Nephron (organoid): ENCODE measurements at regions not wholly inside any gene's neighbourhood (a gene's known extent, or its start where the extent isn't known, plus 50 kb on each side); places are given as distances from the start of the nearest gene placed in this dataset.

Source experiments
- H3K27ac Mint-ChIP-seq, 3 experiments: 2 replicates each; pipeline ENCODE4 v1.8.0; 2020; ENCODE audit warnings: mixed read lengths in 3 of 3, mild to moderate bottlenecking in 2 of 3, moderate library complexity in 1 of 3
- H3K27me3 Mint-ChIP-seq: 2 replicates; pipeline ENCODE4 v1.8.0; 2021; ENCODE audit warnings: low read depth, mild to moderate bottlenecking, moderate library complexity, mixed read lengths
- H3K36me3 Mint-ChIP-seq: 2 replicates; pipeline ENCODE4 v1.8.0; 2020; ENCODE audit warnings: low read depth, mixed read lengths
- H3K4me1 Mint-ChIP-seq: 2 replicates; pipeline ENCODE4 v1.8.0; 2020; ENCODE audit warnings: mixed read lengths
- H3K4me3 Mint-ChIP-seq, 3 experiments: 2 replicates each; pipeline ENCODE4 v1.8.0; 2020; ENCODE audit warnings: mild to moderate bottlenecking in 3 of 3, mixed read lengths in 3 of 3, moderate library complexity in 2 of 3
- H3K9me3 Mint-ChIP-seq: 2 replicates; pipeline ENCODE4 v1.8.0; 2020; ENCODE audit warnings: mixed read lengths
- CTCF ChIP-seq, 3 experiments: fragments of 200-600 bp; sonication (generic); IDR thresholded peaks; one replicate each; pipeline ENCODE4 v1.5.0; 2021; ENCODE audit warnings: antibody characterized with exemption in 3 of 3; ENCODE audit not compliant: unreplicated experiment in 3 of 3

GRCh38 chr7:18179093-18179492 is 151.4 kb upstream of the PRPS1L1 start:
- Mint-ChIP-seq H3K4me3 (no peak overlapping the region), H3K4me1 (no peaks in the 10 kb centered on the region), H3K27ac (no peak overlapping the region), H3K36me3 (no peaks in the 10 kb centered on the region), H3K27me3 (peaks cover 4% of the 10 kb centered on the region), H3K9me3 (peaks cover under 1% of the 10 kb centered on the region)
- no peak for TF ChIP-seq CTCF (IDR thresholded peaks at IDR 0.05; ENCODE audit: unreplicated experiment in 3 of 3)

- Mint-ChIP-seq H3K36me3 (no peaks in the 10 kb centered on the region), H3K9me3 (no peaks in the 10 kb centered on the region), H3K4me3 (no peak overlapping the region), H3K27me3 (peaks cover 4% of the 10 kb centered on the region), H3K27ac (no peak overlapping the region), H3K4me1 (no peaks in the 10 kb centered on the region)
- no peak for TF ChIP-seq CTCF (IDR thresholded peaks at IDR 0.05; ENCODE audit: unreplicated experiment in 3 of 3)
Measured at GRCh38 chr7:18180685-18181084, 153.0 kb upstream of the PRPS1L1 start.

GRCh38 chr7:18189500-18190126 is 162.0 kb upstream of the PRPS1L1 start:
- H3K27ac Mint-ChIP-seq, result no peak overlapping the region
- no peak for TF ChIP-seq CTCF (IDR thresholded peaks at IDR 0.05; ENCODE audit: unreplicated experiment in 3 of 3)
- H3K4me1 Mint-ChIP-seq, result no peaks in the 10 kb centered on the region
- H3K9me3 Mint-ChIP-seq, result no peaks in the 10 kb centered on the region
- no peaks in the 10 kb centered on the region for H3K36me3 Mint-ChIP-seq
- H3K4me3 Mint-ChIP-seq, result no peak overlapping the region
- no peaks in the 10 kb centered on the region for H3K27me3 Mint-ChIP-seq

- Mint-ChIP-seq H3K4me1 (no peaks in the 10 kb centered on the region), H3K9me3 (no peaks in the 10 kb centered on the region), H3K27ac (no peak overlapping the region), H3K4me3 (no peak overlapping the region), H3K27me3 (no peaks in the 10 kb centered on the region), H3K36me3 (no peaks in the 10 kb centered on the region)
- TF ChIP-seq CTCF (IDR thresholded peaks at IDR 0.05; ENCODE audit: unreplicated experiment in 3 of 3), result no peak
Measured at GRCh38 chr7:18191341-18191740, 163.7 kb upstream of the PRPS1L1 start.

- Mint-ChIP-seq H3K27ac (no peak overlapping the region), H3K4me3 (no peak overlapping the region), H3K9me3 (no peaks in the 10 kb centered on the region), H3K4me1 (no peaks in the 10 kb centered on the region), H3K27me3 (no peaks in the 10 kb centered on the region), H3K36me3 (no peaks in the 10 kb centered on the region)
- no peak for TF ChIP-seq CTCF (IDR thresholded peaks at IDR 0.05; ENCODE audit: unreplicated experiment in 3 of 3)
Measured at GRCh38 chr7:18191862-18192625, 164.4 kb upstream of the PRPS1L1 start.

- no peak for TF ChIP-seq CTCF (IDR thresholded peaks at IDR 0.05; ENCODE audit: unreplicated experiment in 3 of 3)
- Mint-ChIP-seq H3K27ac (no peak overlapping the region), H3K4me3 (no peak overlapping the region), H3K9me3 (no peaks in the 10 kb centered on the region), H3K4me1 (no peaks in the 10 kb centered on the region), H3K27me3 (no peaks in the 10 kb centered on the region), H3K36me3 (no peaks in the 10 kb centered on the region)
Measured at GRCh38 chr7:18194616-18195015, 167.0 kb upstream of the PRPS1L1 start.
